Neural progenitor cell (in vitro differentiated cells): ENCODE measurements at regions not wholly inside any gene's neighbourhood (a gene's known extent, or its start where the extent isn't known, plus 50 kb on each side); places are given as distances from the start of the nearest gene placed in this dataset.

ENCODE experiments used
- DNase-seq: peaks from one replicate; pipeline ENCODE4 v3.0.0-alpha.2; 2016; ENCODE audit warnings: low spot score
- H2AFZ ChIP-seq: fragments of 200-600 bp; sonication (generic); replicated peaks from 2 replicates; pipeline ENCODE4 v1.6.1; 2016; ENCODE audit warnings: antibody characterized with exemption
- H3F3A ChIP-seq: fragments of 200-600 bp; sonication (generic); 2 replicates; pipeline ENCODE4 v1.6.1; 2016; ENCODE audit warnings: antibody characterized with exemption, low read depth
- H3K27ac ChIP-seq: fragments of 200-600 bp; sonication (generic); 2 replicates; pipeline ENCODE4 v1.5.1; 2016; ENCODE audit warnings: mild to moderate bottlenecking
- H3K27me3 ChIP-seq: fragments of 200-600 bp; sonication (generic); 2 replicates; pipeline ENCODE4 v1.6.1; 2016; ENCODE audit warnings: mild to moderate bottlenecking, moderate library complexity
- H3K36me3 ChIP-seq: fragments of 200-600 bp; sonication (generic); 2 replicates; pipeline ENCODE4 v1.5.1; 2016
- H3K4me1 ChIP-seq: fragments of 200-600 bp; sonication (generic); 2 replicates; pipeline ENCODE4 v1.6.1; 2016; ENCODE audit warnings: mixed run types
- H3K4me2 ChIP-seq: fragments of 200-600 bp; sonication (generic); 2 replicates; pipeline ENCODE4 v1.6.1; 2016
- H3K4me3 ChIP-seq: fragments of 200-600 bp; sonication (generic); 2 replicates; pipeline ENCODE4 v1.5.1; 2016
- H3K79me2 ChIP-seq: fragments of 200-600 bp; sonication (generic); 2 replicates; pipeline ENCODE4 v1.6.1; 2016; ENCODE audit warnings: low read depth
- H3K9ac ChIP-seq: fragments of 200-600 bp; sonication (generic); 2 replicates; pipeline ENCODE4 v1.6.1; 2016
- H3K9me3 ChIP-seq: fragments of 200-600 bp; sonication (generic); 2 replicates; pipeline ENCODE4 v1.5.1; 2016; ENCODE audit warnings: low read depth
- H4K20me1 ChIP-seq: fragments of 200-600 bp; sonication (generic); 2 replicates; pipeline ENCODE4 v1.6.1; 2016; ENCODE audit warnings: low read depth
- H3K27ac Mint-ChIP-seq: 3 replicates; pipeline ENCODE4 v1.8.0; 2021; ENCODE audit warnings: mixed read lengths
- H3K27me3 Mint-ChIP-seq: 2 replicates; pipeline ENCODE4 v1.8.0; 2022; ENCODE audit warnings: low read depth, mild to moderate bottlenecking, inconsistent platforms, moderate library complexity, mixed read lengths; ENCODE audit not compliant: insufficient read depth
- H3K36me3 Mint-ChIP-seq: 3 replicates; pipeline ENCODE4 v1.8.0; 2021; ENCODE audit warnings: mixed read lengths
- H3K4me1 Mint-ChIP-seq: 3 replicates; pipeline ENCODE4 v1.8.0; 2021; ENCODE audit warnings: mixed read lengths
- H3K4me3 Mint-ChIP-seq: 3 replicates; pipeline ENCODE4 v1.8.0; 2021; ENCODE audit warnings: mild to moderate bottlenecking, moderate library complexity, mixed read lengths
- H3K9me3 Mint-ChIP-seq: 3 replicates; pipeline ENCODE4 v1.8.0; 2020; ENCODE audit warnings: mixed read lengths
- CTCF ChIP-seq: fragments of 200-600 bp; sonication (generic); IDR thresholded peaks from 2 replicates; pipeline ENCODE4 v1.5.1; 2017; ENCODE audit warnings: antibody characterized with exemption, mild to moderate bottlenecking
- EZH2 ChIP-seq: fragments of 200-600 bp; sonication (generic); IDR thresholded peaks from 2 replicates; pipeline ENCODE4 v1.6.1; 2017; ENCODE audit warnings: antibody characterized with exemption, mild to moderate bottlenecking, moderate library complexity
- EZH2phosphoT487 ChIP-seq: fragments of 200-600 bp; sonication (generic); IDR thresholded peaks from 2 replicates; pipeline ENCODE4 v1.6.1; 2017; ENCODE audit warnings: antibody characterized with exemption

GRCh38 chrX:141960578-141960977 lies 56.9 kb downstream of the MAGEC1 start:
- H3K9me3 ChIP-seq, result peaks cover 7% of the 10 kb centered on the region
- no peak overlapping the region for H3K4me2 ChIP-seq
- Mint-ChIP-seq H3K27ac (no peak overlapping the region), H3K4me3 (no peak overlapping the region), H3K27me3 (no peaks in the 10 kb centered on the region), H3K9me3 (peaks cover 12% of the 10 kb centered on the region), H3K36me3 (no peaks in the 10 kb centered on the region), H3K4me1 (no peaks in the 10 kb centered on the region)
- H3K4me3 ChIP-seq, result no peak overlapping the region
- H3K27ac ChIP-seq, result no peak overlapping the region
- no peak overlapping the region for H2AFZ ChIP-seq
- H3K9ac ChIP-seq, result no peak overlapping the region
- H3K4me1 ChIP-seq, result no peaks in the 10 kb centered on the region
- H3F3A ChIP-seq, result no peaks in the 10 kb centered on the region
- no peak for DNase-seq
- TF ChIP-seq EZH2 (no peak), CTCF (no peak), EZH2phosphoT487 (no peak)
- H3K36me3 ChIP-seq, result no peaks in the 10 kb centered on the region
- H4K20me1 ChIP-seq, result no peaks in the 10 kb centered on the region
- H3K79me2 ChIP-seq, result no peaks in the 10 kb centered on the region
- H3K27me3 ChIP-seq, result no peaks in the 10 kb centered on the region
